AG08395 (cell line): ENCODE measurements at regions not wholly inside any gene's neighbourhood (a gene's known extent, or its start where the extent isn't known, plus 50 kb on each side); places are given as distances from the start of the nearest gene placed in this dataset.

Experiments
- DNase-seq: peaks from one replicate; pipeline ENCODE4 v3.0.0; 2012; ENCODE audit warnings: mixed read lengths, low spot score

- no peak for DNase-seq
Measured at GRCh38 chr1:147811273-147811672, 50.9 kb upstream of the GJA5 start.

- no peak for DNase-seq
Measured at GRCh38 chr1:147811751-147812150, 51.3 kb upstream of the GJA5 start.

GRCh38 chr1:147812799-147813198 lies 52.4 kb upstream of the GJA5 start:
- DNase-seq = no peak

GRCh38 chr1:147815503-147815902 lies 55.1 kb upstream of the GJA5 start:
- no peak for DNase-seq

GRCh38 chr1:147820761-147821297 lies 60.4 kb upstream of the GJA5 start:
- no peak for DNase-seq

- peak; percentile 38 for DNase-seq
Measured at GRCh38 chr1:147821883-147822282, 61.5 kb upstream of the GJA5 start.

- no peak for DNase-seq
Measured at GRCh38 chr1:147822292-147822691, 61.9 kb upstream of the GJA5 start.

- no peak for DNase-seq
Measured at GRCh38 chr1:147824001-147824400, 63.6 kb upstream of the GJA5 start.

GRCh38 chr1:147824798-147825197 lies 64.4 kb upstream of the GJA5 start:
- DNase-seq = no peak

- DNase-seq = no peak
Measured at GRCh38 chr1:147825586-147825985, 65.2 kb upstream of the GJA5 start.

- no peak for DNase-seq
Measured at GRCh38 chr1:147826259-147826658, 65.9 kb upstream of the GJA5 start.

- no peak for DNase-seq
Measured at GRCh38 chr1:147833231-147833860, 69.2 kb upstream of the GJA8 start.

GRCh38 chr1:147834181-147834580 lies 68.4 kb upstream of the GJA8 start:
- no peak for DNase-seq

- no peak for DNase-seq
Measured at GRCh38 chr1:147834810-147835209, 67.8 kb upstream of the GJA8 start.

GRCh38 chr1:147837129-147837963 lies 65.2 kb upstream of the GJA8 start:
- DNase-seq = no peak

- DNase-seq = no peak
Measured at GRCh38 chr1:147837964-147838292, 64.7 kb upstream of the GJA8 start.

- DNase-seq = no peak
Measured at GRCh38 chr1:147840909-147841308, 61.7 kb upstream of the GJA8 start.

GRCh38 chr1:147842578-147842977 lies 60.0 kb upstream of the GJA8 start:
- no peak for DNase-seq

- no peak for DNase-seq
Measured at GRCh38 chr1:147843486-147843885, 59.1 kb upstream of the GJA8 start.

GRCh38 chr1:147847831-147848230 lies 54.8 kb upstream of the GJA8 start:
- no peak for DNase-seq

- no peak for DNase-seq
Measured at GRCh38 chr1:147849098-147849895, 53.3 kb upstream of the GJA8 start.

- no peak for DNase-seq
Measured at GRCh38 chr1:147850737-147851136, 51.9 kb upstream of the GJA8 start.

GRCh38 chr1:147851149-147851548 lies 51.4 kb upstream of the GJA8 start:
- no peak for DNase-seq
